ENCODE measurements at regions not wholly inside any gene's neighbourhood (a gene's known extent, or its start where the extent isn't known, plus 50 kb on each side); places are given as distances from the start of the nearest gene placed in this dataset.
"Not testable (repeated sequence)": the region's sequence is repeated elsewhere in the genome, so short reads cannot be mapped to it uniquely, and the experiment has no call there.

DNA sequence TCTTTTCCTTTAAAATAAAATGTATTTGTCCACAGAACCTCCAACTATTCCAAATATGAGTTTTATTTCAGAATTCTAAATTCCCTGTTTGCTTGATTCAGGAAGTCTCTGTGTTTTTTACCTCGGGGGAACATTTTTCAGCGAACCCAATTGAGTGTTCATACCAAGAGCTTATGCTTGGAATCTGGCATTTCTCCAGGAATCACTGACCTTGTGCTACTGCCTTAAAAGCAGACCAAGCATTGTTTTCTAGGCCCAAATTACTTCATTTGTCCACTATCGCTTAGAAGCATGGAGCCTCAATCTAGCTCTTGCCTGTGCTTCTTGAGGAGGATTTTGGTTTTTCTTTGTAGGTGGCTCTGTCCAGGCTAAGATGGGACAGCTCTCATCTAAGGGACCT lies 59.4 kb downstream of the EBLN1 start:
- TF ChIP-seq, protein P1, sequence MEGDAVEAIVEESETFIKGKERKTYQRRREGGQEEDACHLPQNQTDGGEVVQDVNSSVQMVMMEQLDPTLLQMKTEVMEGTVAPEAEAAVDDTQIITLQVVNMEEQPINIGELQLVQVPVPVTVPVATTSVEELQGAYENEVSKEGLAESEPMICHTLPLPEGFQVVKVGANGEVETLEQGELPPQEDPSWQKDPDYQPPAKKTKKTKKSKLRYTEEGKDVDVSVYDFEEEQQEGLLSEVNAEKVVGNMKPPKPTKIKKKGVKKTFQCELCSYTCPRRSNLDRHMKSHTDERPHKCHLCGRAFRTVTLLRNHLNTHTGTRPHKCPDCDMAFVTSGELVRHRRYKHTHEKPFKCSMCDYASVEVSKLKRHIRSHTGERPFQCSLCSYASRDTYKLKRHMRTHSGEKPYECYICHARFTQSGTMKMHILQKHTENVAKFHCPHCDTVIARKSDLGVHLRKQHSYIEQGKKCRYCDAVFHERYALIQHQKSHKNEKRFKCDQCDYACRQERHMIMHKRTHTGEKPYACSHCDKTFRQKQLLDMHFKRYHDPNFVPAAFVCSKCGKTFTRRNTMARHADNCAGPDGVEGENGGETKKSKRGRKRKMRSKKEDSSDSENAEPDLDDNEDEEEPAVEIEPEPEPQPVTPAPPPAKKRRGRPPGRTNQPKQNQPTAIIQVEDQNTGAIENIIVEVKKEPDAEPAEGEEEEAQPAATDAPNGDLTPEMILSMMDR (conservative IDR thresholded peaks at IDR 0.05; ENCODE audit: control insufficient read depth, insufficient read depth, low read depth, low read length), result no peak
- H3K4me3 ChIP-seq (ENCODE audit: control insufficient read depth, low read depth, low read length), result no peak overlapping the region
- DNase-seq (ENCODE audit: low read depth), result no peak

DNA sequence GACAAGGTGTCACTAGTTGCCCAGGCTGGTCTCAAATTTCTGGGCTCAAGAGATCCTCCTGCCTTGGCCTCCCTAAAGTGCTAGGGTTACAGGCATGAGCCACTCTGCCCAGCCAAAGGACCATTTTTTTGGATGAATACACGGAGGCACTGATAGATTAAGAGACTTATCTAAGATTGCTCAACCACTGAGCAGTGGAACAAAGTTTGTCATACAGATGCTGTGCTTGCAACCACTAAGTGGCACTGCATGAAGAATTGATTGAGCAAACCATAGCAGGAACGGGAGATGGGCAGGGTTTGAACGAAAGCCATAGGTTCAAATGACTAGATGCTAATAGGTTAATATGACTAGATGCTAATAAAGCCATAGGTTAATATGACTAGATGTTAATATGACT lies 61.1 kb downstream of the EBLN1 start:
- TF ChIP-seq, protein P1 (conservative IDR thresholded peaks at IDR 0.05; ENCODE audit: control insufficient read depth, insufficient read depth, low read depth, low read length), result no peak
- H3K4me3 ChIP-seq (ENCODE audit: control insufficient read depth, low read depth, low read length), result no peak overlapping the region
- no peak for DNase-seq (ENCODE audit: low read depth)

DNA sequence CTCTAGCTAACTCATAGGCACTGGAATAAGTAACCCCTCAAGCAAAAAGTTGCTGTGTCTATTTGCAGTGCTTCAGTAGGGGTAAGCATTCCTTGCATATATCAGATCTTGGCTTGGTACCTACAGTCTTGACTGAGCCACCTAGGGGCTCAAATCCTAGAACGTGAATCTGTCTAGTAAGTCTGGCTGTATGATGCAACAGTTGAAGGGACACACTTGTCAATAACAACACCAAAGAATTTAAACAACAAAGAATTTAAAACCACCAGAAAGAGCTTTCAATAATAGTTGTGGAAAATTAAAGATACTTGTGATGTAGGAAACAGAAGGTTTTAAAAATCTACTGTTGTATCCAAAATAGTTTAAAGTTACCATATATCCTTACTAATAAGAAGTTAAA lies 65.4 kb downstream of the EBLN1 start:
- TF ChIP-seq, protein P1 (conservative IDR thresholded peaks at IDR 0.05; ENCODE audit: control insufficient read depth, insufficient read depth, low read depth, low read length), result no peak
- DNase-seq (ENCODE audit: low read depth), result no peak
- H3K4me3 ChIP-seq (ENCODE audit: control insufficient read depth, low read depth, low read length), result no peak overlapping the region

DNA sequence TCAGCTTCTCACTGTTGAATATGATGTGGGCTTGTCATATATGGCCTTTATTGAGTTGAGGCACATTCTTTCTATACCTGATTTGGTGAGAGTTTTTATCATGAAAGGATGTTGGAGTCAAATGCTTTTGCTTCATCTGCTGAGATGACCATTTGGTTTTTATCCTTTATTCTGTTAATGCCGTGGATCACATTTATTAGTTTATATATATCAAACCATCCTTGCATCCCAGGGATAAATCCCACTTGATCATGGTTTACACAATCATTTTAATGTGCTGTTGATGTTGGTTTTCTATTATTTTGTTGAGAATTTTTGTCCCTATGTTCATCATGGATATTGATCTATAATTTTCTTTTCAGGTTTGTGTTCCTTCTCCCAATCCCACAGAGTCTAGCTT lies 67.0 kb downstream of the EBLN1 start:
- no peak for DNase-seq (ENCODE audit: low read depth)
- TF ChIP-seq, protein P1 (conservative IDR thresholded peaks at IDR 0.05; ENCODE audit: control insufficient read depth, insufficient read depth, low read depth, low read length), result no peak
- no peak overlapping the region for H3K4me3 ChIP-seq (ENCODE audit: control insufficient read depth, low read depth, low read length)

DNA sequence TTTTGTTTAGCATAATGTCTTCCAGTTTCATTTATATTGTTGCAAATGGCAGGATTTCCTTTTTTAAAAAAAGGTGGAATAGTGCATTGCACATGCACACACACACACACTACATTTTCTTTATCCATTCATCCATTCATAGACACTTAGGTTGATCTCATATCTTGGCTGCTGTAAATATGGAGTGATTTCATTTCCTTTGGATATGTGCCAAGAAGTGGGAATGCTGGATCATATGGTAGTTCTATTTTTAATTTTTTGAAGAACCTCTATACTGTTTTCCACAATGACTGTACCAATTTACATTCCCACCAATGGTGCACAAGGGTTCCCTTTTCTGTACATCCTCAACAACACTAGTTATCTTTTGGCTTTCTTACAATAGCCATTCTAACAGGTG lies 68.9 kb downstream of the EBLN1 start:
- TF ChIP-seq, protein P1 (conservative IDR thresholded peaks at IDR 0.05; ENCODE audit: control insufficient read depth, insufficient read depth, low read depth, low read length), result no peak
- DNase-seq (ENCODE audit: low read depth), result peak; percentile 33
- no peak overlapping the region for H3K4me3 ChIP-seq (ENCODE audit: control insufficient read depth, low read depth, low read length)

DNA sequence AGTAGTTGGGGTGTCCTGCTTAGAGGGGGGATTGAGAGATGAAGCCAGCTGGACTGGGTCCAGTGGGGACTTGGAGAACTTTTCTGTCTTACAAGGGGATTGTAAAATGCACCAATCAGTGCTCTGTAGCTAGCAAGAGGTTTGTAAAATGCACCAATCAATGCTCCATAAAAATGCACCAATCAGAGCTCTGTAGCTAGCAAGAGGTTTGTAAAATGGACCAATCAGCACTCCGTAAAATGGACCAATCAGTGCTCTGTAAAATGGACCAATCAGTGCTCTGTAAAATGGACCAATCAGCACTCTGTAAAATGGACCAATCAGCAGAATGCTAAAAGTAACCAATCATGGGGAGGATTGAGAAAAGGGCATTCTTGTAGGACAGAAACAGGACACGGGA lies 71.9 kb downstream of the EBLN1 start:
- H3K4me3 ChIP-seq (ENCODE audit: control insufficient read depth, low read depth, low read length); DNase-seq (ENCODE audit: low read depth): not testable (repeated sequence)

DNA sequence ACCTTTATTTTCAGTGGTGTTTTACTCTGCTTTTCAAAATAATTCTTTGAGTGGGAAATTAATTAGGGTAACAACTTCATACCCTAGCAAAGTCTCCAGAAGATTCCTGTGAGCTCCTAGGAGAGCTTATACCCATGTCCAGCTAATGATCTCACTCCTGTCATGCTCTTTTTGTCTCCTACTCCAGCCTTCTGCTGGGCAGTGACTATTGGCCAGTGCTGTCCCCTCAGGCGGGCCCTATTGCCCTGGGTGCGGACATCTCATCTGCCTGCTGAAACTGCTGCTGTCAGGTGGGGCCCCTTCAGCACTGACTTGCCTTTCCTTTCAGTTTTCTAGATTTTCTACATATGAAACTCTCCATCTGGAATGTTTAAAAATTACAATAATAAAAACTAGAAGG lies 80.3 kb downstream of the EBLN1 start:
- H3K4me3 ChIP-seq (ENCODE audit: control insufficient read depth, low read depth, low read length), result no peak overlapping the region
- TF ChIP-seq, protein P1 (conservative IDR thresholded peaks at IDR 0.05; ENCODE audit: control insufficient read depth, insufficient read depth, low read depth, low read length), result no peak
- DNase-seq (ENCODE audit: low read depth), result no peak
